Neural progenitor cell (in vitro differentiated cells): ENCODE measurements at regions not wholly inside any gene's neighbourhood (a gene's known extent, or its start where the extent isn't known, plus 50 kb on each side); places are given as distances from the start of the nearest gene placed in this dataset.

ENCODE experiments used
- CTCF ChIP-seq: fragments of 200-600 bp; sonication (generic); IDR thresholded peaks from 2 replicates; pipeline ENCODE4 v1.5.1; 2017; ENCODE audit warnings: antibody characterized with exemption, mild to moderate bottlenecking
- EZH2phosphoT487 ChIP-seq: fragments of 200-600 bp; sonication (generic); IDR thresholded peaks from 2 replicates; pipeline ENCODE4 v1.6.1; 2017; ENCODE audit warnings: antibody characterized with exemption

- TF ChIP-seq CTCF (no peak), EZH2phosphoT487 (no peak)
Observed at GRCh38 chr16:85391175-85391707, 221.9 kb upstream of the GSE1 start.
